ENCODE measurements at regions not wholly inside any gene's neighbourhood (a gene's known extent, or its start where the extent isn't known, plus 50 kb on each side); places are given as distances from the start of the nearest gene placed in this dataset.

- Histone ChIP-seq H3K4me1 (ENCODE audit: insufficient read depth, low read length) (no peaks in the 10 kb centered on the region), H4K20me1 (ENCODE audit: insufficient read depth, low read length) (no peaks in the 10 kb centered on the region), H3K27me3 (ENCODE audit: insufficient read depth, low read length) (no peaks in the 10 kb centered on the region), H2AFZ (ENCODE audit: low read length) (no peak overlapping the region), H3K36me3 (ENCODE audit: insufficient read depth, low read length) (no peaks in the 10 kb centered on the region), H3K4me3 (ENCODE audit: insufficient read depth, low read length) (no peak overlapping the region), H3K27ac (ENCODE audit: low read depth, low read length) (no peak overlapping the region), H3K9me3 (ENCODE audit: low read depth, low read length) (no peaks in the 10 kb centered on the region), H3K4me2 (ENCODE audit: insufficient read depth, low read length) (no peak overlapping the region), H3K79me2 (ENCODE audit: insufficient read depth, low read length) (no peaks in the 10 kb centered on the region)
- TF ChIP-seq CTCF (IDR thresholded peaks at IDR 0.05; ENCODE audit: extremely low read depth, low read depth, low read length) = peak; percentile 43
- no peak for DNase-seq (ENCODE audit: insufficient read length, low spot score, missing footprints)
These were observed 78.1 kb upstream of the PAGE3 start for GRCh38 chrX:55342533-55343501.

- H3K27me3 ChIP-seq (ENCODE audit: insufficient read depth, low read length) = no peaks in the 10 kb centered on the region
- no peak for TF ChIP-seq CTCF (IDR thresholded peaks at IDR 0.05; ENCODE audit: extremely low read depth, low read depth, low read length)
- H3K4me1 ChIP-seq (ENCODE audit: insufficient read depth, low read length) = no peaks in the 10 kb centered on the region
- no peaks in the 10 kb centered on the region for H3K36me3 ChIP-seq (ENCODE audit: insufficient read depth, low read length)
- no peak overlapping the region for H3K4me2 ChIP-seq (ENCODE audit: insufficient read depth, low read length)
- no peaks in the 10 kb centered on the region for H4K20me1 ChIP-seq (ENCODE audit: insufficient read depth, low read length)
- H3K9me3 ChIP-seq (ENCODE audit: low read depth, low read length) = no peaks in the 10 kb centered on the region
- no peak for DNase-seq (ENCODE audit: insufficient read length, low spot score, missing footprints)
- H3K79me2 ChIP-seq (ENCODE audit: insufficient read depth, low read length) = no peaks in the 10 kb centered on the region
- H3K27ac ChIP-seq (ENCODE audit: low read depth, low read length) = no peak overlapping the region
- H2AFZ ChIP-seq (ENCODE audit: low read length) = no peak overlapping the region
- no peak overlapping the region for H3K4me3 ChIP-seq (ENCODE audit: insufficient read depth, low read length)
These were observed 91.9 kb upstream of the PAGE3 start for GRCh38 chrX:55356609-55357008.

- Histone ChIP-seq H3K27ac (ENCODE audit: low read depth, low read length) (no peak overlapping the region), H2AFZ (ENCODE audit: low read length) (no peak overlapping the region), H3K4me2 (ENCODE audit: insufficient read depth, low read length) (no peak overlapping the region), H4K20me1 (ENCODE audit: insufficient read depth, low read length) (no peaks in the 10 kb centered on the region), H3K27me3 (ENCODE audit: insufficient read depth, low read length) (no peaks in the 10 kb centered on the region), H3K4me1 (ENCODE audit: insufficient read depth, low read length) (no peaks in the 10 kb centered on the region), H3K79me2 (ENCODE audit: insufficient read depth, low read length) (no peaks in the 10 kb centered on the region), H3K4me3 (ENCODE audit: insufficient read depth, low read length) (no peak overlapping the region), H3K36me3 (ENCODE audit: insufficient read depth, low read length) (no peaks in the 10 kb centered on the region), H3K9me3 (ENCODE audit: low read depth, low read length) (no peaks in the 10 kb centered on the region)
- DNase-seq (ENCODE audit: insufficient read length, low spot score, missing footprints) = no peak
- no peak for TF ChIP-seq CTCF (IDR thresholded peaks at IDR 0.05; ENCODE audit: extremely low read depth, low read depth, low read length)
These were observed 92.5 kb upstream of the PAGE3 start for GRCh38 chrX:55357236-55357635.

- DNase-seq (ENCODE audit: insufficient read length, low spot score, missing footprints) = no peak
- Histone ChIP-seq H3K27ac (ENCODE audit: low read depth, low read length) (no peak overlapping the region), H3K9me3 (ENCODE audit: low read depth, low read length) (no peaks in the 10 kb centered on the region), H3K4me1 (ENCODE audit: insufficient read depth, low read length) (no peaks in the 10 kb centered on the region), H3K36me3 (ENCODE audit: insufficient read depth, low read length) (no peaks in the 10 kb centered on the region), H2AFZ (ENCODE audit: low read length) (no peak overlapping the region), H3K4me2 (ENCODE audit: insufficient read depth, low read length) (no peak overlapping the region), H3K4me3 (ENCODE audit: insufficient read depth, low read length) (no peak overlapping the region), H3K79me2 (ENCODE audit: insufficient read depth, low read length) (no peaks in the 10 kb centered on the region), H4K20me1 (ENCODE audit: insufficient read depth, low read length) (no peaks in the 10 kb centered on the region), H3K27me3 (ENCODE audit: insufficient read depth, low read length) (no peaks in the 10 kb centered on the region)
- no peak for TF ChIP-seq CTCF (IDR thresholded peaks at IDR 0.05; ENCODE audit: extremely low read depth, low read depth, low read length)
These were observed 72.5 kb upstream of the MAGEH1 start for GRCh38 chrX:55379396-55379795.

Data from osteoblast (primary cell).